Omental fat pad (tissue), 3 donors: ENCODE measurements at regions not wholly inside any gene's neighbourhood (a gene's known extent, or its start where the extent isn't known, plus 50 kb on each side); places are given as distances from the start of the nearest gene placed in this dataset.
"Not testable (repeated sequence)": the region's sequence is repeated elsewhere in the genome, so short reads cannot be mapped to it uniquely, and the experiment has no call there.

Experiments used
- ATAC-seq: fragments of 150-250 bp; one replicate; pipeline ENCODE4 v1.9.1; 2016; ENCODE audit warnings: mild to moderate bottlenecking, moderate library complexity; ENCODE audit not compliant: low FRiP score
- DNase-seq: peaks from one replicate; pipeline ENCODE4 v3.0.0-alpha.2; 2019; ENCODE audit warnings: low spot score
- TF ChIP-seq, protein P1 (sequence below), 3 donors: fragments of 450-650 bp; IDR thresholded peaks; one replicate each; pipeline ENCODE4 v1.5.1; 2016 to 2017; ENCODE audit warnings: antibody characterized with exemption in 3 of 3, mild to moderate bottlenecking in 3 of 3, moderate library complexity in 2 of 3

DNA sequence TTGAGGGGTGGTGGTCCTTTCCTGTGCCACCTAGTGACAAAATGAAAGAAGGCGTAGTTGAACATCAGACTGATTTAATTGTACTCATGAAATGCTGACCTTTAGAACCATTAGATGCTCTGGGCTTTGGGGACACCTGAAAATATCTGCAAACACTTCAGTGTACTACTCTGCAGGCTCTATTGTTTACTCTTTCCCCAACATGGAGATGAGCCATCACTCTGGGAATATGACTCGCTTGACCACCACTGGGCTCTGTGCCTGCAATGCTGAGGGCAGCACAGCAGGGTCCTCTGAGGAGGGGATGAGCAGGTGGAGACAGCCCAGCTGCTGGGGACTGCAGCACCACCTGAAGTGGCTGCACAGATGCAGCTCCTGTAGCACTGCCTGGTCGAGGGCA lies 74.8 kb upstream of the SLC24A3 start:
- TF ChIP-seq, protein P1, sequence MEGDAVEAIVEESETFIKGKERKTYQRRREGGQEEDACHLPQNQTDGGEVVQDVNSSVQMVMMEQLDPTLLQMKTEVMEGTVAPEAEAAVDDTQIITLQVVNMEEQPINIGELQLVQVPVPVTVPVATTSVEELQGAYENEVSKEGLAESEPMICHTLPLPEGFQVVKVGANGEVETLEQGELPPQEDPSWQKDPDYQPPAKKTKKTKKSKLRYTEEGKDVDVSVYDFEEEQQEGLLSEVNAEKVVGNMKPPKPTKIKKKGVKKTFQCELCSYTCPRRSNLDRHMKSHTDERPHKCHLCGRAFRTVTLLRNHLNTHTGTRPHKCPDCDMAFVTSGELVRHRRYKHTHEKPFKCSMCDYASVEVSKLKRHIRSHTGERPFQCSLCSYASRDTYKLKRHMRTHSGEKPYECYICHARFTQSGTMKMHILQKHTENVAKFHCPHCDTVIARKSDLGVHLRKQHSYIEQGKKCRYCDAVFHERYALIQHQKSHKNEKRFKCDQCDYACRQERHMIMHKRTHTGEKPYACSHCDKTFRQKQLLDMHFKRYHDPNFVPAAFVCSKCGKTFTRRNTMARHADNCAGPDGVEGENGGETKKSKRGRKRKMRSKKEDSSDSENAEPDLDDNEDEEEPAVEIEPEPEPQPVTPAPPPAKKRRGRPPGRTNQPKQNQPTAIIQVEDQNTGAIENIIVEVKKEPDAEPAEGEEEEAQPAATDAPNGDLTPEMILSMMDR (IDR thresholded peaks at IDR 0.05) = no peak
- no peak for DNase-seq
- ATAC-seq = no peak

DNA sequence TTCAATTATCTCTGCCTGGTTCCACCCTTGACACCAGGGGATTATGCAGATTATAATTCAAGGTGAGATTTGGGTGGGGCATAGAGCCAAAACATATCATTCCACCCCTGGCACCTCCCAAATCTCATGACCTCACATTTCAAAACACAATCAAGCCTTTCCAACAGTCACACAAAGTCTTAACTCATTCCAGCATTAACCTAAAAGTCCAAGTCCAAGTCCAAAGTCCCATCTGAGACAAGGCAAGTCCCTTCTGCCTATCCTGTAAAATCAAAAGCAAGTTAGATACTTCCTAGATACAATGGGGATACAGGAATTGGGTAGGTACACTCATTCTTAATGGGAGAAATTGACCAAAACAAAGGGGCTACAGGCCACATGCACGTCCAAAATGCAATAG lies 73.7 kb upstream of the SLC24A3 start:
- TF ChIP-seq, protein P1 (IDR thresholded peaks at IDR 0.05) = no peak
- ATAC-seq (no peak), DNase-seq (no peak)

DNA sequence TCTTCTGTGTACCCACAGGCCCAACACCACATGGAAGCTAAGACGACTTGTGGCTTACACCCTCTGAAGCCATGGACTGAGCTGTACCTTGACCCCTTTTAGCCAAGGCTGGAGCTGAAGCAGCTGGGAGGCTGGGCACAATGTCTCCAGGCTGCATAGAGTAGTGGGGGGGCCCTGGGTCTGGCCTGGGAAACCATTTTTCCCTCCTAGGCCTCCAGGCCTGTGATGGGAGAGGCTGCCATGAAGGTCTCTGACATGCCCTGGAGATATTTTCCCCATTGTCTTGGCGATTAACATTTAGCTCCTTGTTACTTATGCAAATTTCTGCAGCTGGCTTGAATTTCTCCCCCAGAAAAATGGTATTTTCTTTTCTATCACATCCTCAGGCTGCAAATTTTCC lies 72.9 kb upstream of the SLC24A3 start:
- ATAC-seq, DNase-seq: not testable (repeated sequence)

DNA sequence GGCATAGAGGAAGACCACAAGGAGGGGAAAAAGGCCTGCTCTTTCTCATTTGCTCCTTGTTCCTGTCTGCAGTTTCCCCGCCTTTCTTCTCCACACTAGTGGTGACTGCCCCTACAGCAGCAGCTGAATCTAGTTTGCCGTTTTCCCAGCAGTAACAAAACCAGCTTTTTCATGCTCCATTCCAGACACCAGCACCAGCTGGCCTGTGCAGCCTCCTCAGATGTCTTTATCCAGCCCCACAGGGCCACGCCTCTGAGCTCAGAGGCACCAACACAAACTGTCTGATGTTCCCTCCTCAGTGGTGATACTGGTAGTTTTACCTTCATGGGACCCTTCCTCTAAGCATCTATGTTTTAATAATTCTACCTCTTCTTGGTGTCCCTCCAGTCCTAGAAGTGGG lies 70.4 kb upstream of the SLC24A3 start:
- ATAC-seq = no peak
- TF ChIP-seq, protein P1 (IDR thresholded peaks at IDR 0.05) = no peak
- DNase-seq = no peak

DNA sequence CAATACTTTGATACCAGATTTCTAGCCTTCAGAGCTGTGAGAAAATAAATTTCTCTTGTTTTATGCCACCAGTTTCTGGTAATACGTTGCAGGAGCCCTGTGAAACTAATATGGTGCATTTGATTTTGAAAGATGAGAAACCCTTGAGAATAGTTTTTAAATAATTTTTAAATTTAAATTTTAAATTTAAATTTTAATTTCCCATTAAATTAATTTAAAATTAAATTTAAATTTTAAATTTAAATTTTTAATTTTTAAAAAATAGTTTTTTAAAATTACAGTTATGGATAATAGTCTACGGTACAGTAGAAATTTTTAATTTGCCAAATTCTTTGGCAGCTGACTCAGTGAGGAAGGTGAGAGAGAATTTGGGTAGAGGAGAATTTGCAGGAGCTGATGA lies 68.6 kb upstream of the SLC24A3 start:
- ATAC-seq (no peak), DNase-seq (no peak)
- TF ChIP-seq, protein P1 (IDR thresholded peaks at IDR 0.05) = no peak

DNA sequence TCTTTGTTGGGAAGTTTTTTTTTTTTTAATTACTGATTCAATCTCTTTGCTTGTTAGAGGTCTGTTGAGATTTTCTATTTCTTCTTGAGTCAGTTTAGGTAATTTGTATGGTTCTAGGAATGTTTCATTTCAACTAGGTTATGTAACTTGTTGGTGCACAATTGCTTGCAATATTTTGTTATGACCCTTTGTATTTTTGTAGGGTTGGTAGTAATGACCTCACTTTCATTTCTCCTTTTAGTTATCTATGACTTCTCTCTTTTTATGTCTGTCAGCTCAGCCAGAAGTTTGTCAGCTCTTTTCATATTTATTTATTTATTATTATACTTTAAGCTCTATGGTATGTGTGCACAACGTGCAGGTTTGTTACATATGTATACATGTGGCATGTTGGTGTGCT lies 51.1 kb upstream of the SLC24A3 start:
- no peak for DNase-seq
- TF ChIP-seq, protein P1 (IDR thresholded peaks at IDR 0.05) = no peak
- no peak for ATAC-seq
